Limb (tissue), 2 donors: ENCODE measurements at regions not wholly inside any gene's neighbourhood (a gene's known extent, or its start where the extent isn't known, plus 50 kb on each side); places are given as distances from the start of the nearest gene placed in this dataset.

Experiments used
- DNase-seq, 2 donors: peaks; one replicate each; pipeline ENCODE4 v3.0.0-alpha.2; 2016; ENCODE audit errors: extremely low spot score in 2 of 2

DNA sequence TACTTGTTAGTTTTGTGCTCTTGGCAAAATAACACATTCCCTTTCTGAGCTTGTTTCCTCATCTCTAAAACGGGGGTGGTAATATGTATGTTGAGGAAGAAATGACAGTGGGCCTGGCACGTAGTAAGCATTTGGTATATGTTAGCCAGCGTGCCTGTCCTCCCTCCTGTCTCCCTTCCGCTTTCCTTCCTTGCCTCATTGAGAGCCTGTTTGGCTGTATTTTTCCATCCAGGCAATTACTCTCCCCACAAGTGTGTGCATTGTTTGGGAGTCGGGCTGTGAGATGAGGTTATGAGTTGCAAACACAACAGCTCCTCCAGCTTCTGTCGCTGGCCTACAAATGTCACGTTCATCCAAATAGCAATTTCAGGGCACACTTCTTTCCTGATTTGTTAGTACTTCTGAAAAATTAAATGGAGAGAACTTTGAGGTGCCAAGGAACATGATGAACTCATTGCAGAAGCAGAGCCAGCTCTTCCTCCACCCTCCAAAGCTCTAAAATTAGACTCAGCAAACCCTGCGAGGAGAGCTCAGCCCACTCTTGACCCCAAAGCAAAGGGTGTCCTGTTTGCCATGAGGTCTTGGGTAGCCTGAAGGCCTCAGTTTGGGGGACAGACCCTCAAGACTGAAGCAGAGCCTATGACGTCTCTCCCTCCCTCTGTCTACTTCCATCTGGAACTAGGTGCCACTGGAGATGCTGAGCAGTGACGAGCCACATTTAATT is 50.7 kb upstream of the TOX2 start:
- no peak for DNase-seq

DNA sequence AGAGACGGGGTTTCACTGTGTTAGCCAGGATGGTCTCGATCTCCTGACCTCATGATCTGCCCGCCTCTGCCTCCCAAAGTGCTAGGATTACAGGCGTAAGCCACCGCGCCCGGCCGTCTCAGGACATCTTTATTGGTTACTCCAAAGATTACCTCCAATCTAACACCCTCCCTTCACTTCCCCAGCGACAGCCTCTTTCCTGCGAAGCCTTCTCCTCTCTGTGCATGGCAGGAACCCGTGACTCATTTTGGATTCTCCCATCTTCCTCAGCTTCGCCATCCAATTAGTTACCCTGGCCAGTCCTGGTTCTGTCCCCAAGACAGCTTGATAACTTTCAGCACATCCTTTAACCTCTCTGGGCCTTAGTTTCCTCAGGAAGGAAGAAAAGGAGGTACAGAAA is 51.3 kb upstream of the TOX2 start:
- DNase-seq = no peak

DNA sequence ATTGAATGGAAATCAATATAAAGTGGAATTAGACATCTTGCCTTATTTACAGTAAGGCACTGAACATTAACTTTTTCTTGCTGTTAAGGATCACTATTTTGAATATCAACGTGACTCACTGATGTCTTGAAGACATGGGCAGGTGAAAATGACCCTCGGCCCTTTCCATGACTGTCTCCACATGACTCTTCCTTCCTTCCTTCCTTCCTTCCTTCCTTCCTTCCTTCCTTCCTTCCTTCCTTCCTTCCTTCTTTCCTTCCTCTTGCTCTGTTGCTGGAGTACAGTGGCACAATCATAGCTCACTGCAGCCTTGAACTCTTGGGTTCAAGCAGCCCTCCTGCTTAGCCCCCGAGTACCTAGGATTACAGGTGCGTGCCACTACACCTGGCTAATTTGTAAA is 52.2 kb upstream of the TOX2 start:
- no peak for DNase-seq

DNA sequence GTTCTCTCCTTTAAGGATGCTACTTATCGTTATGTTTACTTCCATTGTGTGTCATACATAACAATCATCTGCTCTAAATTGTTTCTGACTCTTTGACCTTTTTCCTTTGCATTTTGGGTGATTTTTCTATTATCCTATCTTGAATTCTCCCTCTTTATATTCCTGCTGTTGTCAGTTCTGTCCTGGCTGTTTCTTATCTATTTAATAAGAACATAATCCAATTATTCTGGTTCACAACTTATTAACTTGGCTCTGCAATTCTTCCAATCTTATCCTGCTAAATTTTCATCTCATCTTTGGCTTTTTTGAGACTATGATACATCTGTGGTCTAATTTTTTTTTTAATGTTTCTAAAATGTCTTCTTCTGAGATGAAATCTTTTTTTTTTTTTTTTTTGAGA is 54.7 kb upstream of the TOX2 start:
- DNase-seq = no peak

DNA sequence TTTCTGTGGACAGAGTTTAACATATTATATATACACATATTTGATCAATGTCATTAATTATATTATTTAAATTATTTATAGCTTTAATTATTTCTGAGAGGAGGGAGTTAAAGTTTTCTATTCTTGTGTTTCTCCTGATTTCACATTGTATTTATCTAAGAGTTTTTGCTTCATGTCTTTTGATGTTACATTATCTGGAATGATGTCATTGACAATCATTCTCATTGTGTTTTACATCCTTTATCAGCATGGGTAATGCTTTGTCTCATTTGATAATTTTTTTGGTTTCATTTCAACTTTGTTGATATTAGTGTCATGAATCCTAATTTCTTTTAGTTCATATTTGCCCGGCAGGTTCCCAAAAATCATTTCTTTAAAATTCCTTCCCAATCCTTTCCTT is 56.7 kb upstream of the TOX2 start:
- no peak for DNase-seq

DNA sequence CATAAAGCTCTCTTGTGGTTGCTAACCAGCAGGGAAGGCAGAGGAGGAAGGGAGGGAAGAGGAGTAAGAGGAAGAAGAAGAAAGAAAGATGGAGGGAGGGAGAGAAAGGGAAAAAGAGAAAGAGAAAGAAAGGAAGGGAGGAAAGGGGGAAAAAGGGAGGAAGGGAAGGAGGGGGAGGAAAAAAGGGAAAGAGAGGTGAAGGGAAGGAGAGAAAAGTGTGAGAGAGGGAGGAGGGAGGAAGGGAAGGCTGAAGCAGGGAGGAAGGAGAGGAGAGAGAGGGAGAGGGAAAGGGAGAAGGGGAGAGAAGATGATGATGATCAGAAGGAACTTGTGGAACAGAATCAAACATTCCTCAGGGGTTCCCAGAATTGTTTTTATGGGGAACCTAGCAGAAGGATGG is 57.5 kb upstream of the TOX2 start:
- no peak for DNase-seq

DNA sequence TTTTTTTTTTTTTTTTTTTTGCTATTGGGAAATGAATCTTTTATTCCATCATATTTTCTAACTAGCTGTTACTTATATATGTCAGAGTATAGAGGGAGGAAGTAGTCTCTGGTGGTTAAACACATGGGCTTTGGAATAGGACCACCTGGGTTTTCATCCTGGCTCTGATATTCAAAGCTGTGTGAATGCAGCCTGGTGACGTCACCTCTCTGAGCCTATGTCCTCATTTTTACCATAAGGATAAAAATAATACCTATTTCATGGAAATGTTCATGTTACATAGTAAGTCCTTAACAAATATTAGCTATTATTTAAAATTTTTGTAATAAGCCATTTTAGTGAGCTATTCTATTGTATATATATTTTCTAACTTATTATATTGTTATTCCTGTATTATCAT is 58.8 kb upstream of the TOX2 start:
- DNase-seq = no peak

DNA sequence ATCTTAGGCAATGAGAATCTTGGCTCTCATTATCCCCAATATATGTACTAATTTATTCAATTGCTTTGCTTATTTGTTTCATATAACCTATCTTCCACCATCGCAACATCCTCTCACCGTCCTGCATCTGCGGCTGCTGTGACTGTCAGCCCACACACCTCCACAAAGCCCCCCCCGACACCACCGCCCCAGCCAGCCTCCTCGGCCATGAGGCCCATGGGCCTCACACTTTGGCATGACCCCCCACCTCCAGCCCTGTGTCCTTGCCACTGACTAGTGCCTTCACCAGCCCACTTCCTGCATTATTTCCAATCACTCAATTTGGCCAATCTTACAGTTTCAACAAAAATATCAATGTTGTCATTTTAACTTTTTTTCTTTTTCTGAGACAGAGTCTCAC is 60.7 kb upstream of the TOX2 start:
- DNase-seq = no peak

DNA sequence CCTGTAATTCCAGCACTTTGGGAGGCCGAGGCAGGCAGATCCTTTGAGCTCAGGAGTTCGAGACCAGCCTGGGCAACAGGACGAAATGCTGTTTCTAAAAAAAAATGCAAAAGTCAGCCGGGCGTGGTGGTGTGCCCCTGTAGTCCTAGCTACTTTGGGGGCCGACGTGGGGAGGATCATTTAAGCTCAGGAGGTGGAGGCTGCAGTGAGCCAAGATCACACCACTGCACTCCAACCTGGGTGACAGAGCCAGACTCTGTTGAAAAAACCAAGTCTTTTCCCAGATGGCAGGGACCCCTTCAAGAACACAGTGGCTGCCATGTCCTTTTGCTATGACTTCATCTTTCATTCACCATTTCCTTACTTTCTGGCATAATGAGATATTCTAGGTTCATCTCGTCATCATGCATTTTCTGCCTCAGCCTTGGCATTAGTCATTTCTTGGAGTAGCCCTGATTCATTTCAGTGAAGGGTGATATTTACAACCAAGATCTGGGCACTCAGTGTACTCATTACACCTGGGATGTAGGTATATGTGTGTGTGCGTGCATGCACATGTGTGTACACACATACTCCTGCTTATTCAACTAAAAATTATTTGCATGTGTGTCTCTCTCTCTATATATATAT is 61.4 kb upstream of the TOX2 start:
- DNase-seq = no peak

DNA sequence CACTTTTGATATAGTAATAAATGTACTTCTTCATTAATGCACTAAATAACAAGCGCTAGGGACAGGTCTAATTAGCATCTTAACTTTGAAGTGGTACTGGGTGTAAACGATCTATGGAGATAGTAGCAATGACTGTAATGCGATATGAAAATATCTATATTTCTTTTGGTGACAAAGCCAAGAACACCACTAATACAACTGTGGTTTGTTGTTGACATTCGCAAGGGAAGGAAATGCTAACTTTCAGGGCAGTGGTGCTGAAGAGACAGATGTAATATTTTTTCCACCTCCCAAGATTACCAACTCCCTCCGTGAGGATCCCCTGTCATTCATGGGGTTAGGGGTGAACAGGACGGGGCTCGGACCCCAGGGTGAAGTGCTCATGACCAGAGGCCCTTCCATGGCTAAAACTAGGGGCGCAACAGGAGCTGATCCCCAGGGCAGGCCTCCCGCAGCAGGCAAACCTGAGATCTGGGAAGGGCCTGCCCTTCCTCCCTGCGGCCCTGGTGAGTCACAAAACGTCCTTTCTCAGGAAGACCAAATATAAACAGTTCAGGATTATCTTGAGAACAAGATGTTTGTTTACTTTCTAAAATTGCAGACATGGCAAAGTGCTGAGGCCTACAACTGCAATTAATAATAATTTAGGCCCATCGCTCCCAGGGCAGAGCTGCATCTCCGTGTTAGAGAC is 65.0 kb upstream of the TOX2 start:
- DNase-seq = no peak

DNA sequence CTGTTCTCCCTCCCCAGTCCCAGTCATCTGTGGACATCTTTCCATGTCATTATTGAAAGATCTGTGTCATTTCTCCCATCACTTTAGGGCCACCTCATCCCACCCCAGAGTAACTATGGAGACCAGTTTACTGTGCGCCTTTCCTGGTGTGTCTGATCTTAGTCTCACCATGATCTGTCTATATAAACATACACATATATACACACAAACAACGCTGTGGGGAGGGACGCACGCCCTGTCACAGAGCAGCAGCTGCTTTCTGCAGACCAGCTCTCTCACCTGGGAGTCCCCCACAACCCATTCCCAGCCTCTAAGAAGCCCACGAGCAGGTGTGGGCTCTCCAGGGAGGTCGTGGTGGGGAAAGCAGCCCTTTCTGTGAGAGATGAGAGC is 68.1 kb upstream of the TOX2 start:
- no peak for DNase-seq

DNA sequence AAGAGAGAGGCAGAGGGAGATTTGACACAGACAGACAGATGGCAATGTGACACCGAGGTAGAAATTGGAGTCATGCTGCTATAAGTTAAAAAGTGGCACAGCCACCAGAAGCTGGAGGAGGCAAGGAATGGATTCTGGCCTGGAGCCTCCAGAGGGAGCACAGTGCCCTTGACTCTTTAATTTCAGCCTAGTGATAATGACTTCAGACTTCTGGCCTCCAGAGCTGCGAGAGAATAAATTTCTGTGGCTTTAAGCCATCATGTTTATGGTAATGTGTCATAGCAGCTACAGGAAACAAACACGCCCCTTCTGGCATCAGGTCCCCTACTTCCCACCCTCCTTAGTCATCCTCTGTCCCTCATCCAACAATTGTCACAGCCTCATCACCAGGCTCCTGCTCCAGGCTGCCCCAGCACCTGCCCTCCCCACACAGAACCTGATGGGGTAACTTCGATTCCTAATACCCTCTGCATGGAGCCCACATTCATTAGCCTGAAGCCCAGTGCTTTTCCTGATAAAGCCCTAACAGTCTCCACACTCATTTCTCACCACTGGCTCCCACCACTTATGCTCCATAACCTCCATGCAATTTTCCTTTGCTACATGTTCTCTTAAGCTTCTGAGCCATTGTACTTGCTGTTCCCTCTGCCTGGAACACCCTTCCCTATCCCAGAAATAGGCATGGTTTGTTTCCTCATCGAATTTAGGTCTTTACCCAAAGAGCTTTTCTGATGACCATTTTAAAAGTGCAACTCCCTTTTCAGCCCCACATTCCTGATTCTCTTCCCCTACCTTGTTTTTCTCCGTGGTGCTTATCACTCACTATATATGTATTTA is 69.7 kb upstream of the TOX2 start:
- DNase-seq = no peak

DNA sequence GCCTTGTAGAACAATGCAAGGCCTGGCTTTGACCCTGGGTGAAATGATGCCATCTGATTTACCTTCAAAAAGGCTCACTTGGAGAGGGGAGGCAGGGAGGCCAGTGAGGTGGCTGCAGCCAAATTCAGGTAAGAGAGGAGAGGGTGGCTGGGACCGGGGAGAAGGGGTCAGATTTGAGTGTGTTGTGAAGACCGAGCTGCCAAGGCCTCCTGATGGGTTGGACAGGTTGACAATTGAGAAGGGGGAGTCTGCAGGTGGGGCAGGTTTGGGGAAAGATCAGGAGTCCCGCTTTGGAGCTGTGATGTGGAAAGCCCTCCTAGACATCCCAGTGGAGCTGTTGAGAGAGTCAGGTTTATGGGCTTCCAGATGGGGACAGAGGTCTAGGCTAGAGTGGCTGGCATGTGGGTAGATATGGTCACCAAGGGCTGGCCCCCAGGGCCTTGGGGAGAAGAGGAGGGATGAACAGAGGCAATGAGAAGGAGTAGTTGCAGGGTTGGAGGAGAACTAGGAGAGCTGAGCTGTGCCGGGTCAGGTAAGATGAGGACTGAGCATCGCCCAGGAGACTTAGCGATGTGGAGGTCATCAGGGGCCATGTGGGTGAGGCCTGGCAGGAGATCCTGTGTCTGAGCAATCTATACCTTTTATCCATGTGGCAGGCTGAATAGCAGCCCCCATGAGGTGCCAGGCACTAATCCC is 70.5 kb upstream of the TOX2 start:
- no peak for DNase-seq

DNA sequence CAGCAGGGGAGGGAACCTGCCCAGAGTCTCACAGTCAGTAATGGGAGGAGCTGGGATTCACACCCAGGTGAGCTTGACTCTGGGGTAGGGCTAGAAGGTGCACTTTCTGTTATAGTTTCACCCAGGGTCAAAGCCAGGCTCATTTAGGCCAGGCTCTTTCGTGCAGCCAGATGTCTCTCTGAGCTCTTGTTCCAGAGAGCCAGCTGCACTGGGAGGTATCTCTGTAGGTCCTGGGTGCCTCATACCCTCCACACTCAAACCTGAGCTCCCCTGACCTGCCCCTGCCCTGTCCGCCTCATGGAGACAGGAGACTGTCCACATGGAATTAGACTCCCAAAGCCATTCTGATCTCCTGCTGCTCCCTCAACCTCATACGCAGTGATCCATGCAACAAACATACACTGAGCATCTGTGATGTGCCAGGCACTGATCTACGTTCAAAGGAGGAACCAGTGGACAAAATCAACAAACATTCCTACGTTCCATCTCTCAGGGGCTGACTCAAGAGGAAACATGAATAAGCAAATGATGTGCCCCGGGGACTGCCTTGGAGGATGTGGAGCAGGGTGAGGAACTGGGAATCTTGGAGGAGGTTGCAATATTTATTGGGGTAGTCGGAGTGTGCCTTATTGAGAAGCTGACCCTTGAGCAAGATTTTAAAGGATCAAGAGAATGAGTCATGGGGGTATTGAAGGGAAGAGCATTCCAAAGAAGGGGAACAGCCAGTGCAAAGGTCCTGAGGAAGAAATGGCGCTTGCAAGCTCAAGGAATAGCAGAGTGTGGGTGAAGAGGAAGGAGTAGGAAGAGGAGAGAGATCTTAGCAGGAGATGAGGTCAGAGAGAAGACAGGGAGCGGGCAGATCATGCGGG is 71.3 kb upstream of the TOX2 start:
- no peak for DNase-seq

DNA sequence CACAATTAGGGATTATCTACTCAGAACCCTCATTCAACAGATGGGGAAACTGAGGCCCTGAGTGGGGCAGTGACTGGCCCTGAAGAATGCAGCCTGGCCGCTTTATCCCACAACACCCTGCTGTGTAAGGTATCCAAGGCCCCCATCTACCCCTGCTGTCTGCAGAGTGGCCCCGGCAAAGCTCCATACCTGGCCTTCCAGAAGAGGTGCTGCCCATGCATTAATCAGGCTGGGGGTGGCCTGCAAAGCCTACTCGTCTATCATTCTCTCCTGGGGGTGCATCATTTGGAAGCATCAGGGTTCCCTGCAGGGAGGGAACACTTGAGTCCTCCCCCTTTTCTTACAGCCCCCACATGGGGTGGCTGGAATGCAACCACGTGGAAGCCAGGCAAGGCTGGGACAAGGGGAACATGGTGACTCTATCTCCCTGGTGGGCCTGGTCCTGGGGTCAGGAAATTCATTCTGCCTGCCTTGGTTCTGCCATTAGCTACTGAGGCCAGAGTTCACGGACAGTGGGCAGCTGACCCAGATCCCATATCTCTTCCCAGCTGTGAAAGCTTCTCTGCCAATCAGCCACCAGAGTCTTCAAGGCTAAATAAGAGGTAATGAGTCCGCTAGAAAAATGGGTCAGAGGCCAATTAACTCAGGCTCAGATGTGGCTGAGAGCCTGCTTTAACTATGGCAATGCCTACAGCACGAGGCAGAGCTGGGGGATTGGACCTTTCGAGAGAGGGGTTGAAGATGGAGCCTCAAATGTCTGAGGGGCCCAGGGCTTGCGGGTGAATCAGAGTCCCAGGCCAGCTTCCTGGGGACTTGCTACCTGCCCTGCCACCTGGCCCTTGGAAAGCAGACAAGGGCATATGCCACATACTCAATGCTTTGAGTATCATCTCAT is 72.3 kb upstream of the TOX2 start:
- DNase-seq = no peak

DNA sequence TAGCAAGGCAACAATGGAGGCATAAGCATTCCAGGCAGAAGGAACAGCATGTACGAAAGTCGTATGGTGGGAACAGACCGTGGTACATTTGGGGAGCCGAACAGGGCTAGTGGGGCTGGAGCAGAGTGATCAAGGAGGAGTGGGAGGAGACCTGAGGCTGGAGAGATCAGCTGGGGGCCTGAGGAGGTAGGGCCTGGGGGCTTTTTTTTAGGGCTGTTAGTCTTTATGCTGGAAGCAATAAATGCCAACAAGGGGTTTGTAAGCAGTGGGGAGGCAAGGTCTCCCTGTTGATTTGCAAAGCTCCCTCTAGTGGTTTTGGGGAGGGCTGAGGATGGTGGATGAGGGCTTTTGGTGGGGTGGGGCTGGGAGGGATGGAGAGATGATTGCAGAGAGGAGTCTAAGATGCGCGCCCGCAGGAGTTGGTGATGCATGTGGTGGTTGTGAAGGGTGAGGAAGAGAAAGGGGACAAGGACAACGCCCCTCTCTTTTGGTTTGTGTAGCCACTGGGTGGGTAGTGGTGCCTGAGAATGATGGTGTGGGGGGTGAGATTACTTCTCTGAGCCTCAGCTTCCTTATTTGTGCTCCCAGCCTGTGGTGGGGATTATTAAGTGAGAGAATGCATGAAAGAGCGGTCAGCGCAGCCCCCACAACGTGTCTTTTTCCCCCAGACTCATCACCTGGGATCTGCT is 74.1 kb upstream of the TOX2 start:
- no peak for DNase-seq

DNA sequence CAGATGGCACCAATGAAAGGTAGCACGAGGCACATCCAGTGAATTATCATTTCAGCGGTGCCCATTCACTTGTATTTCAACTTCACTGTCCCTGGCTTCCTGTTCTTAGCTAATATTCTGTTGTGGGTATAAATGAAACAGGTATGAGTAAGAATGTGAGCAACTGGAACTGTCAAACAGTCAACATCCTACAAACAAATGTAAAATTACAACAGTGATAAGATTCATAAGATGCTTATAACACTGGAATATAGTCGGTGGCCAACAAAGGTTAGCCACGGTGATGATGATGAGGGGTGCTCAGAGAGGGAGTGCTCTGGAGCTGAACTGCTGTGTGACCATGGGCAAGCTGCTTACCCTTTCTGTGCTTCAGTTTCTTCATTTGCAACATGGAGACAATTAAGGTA is 74.9 kb upstream of the TOX2 start:
- DNase-seq = no peak

DNA sequence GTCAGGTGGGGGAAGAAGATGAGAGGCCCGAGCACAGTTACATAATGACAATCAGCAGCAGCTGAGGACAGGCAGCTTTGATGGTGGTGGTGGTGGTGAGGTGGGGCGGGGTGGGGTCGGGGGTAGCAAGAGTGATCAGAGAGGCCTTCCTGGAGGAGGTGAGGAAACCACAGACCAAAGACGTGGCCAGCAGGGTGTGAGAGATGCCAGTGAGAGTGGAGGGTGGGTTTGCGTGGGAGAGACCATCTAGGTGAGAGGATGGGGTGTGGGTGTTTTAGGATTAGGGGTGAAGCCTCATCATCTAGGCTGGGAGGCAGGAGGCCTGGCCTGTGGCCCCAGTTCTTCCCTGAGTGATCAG is 76.0 kb upstream of the TOX2 start:
- DNase-seq = no peak
